ENCODE measurements at regions not wholly inside any gene's neighbourhood (a gene's known extent, or its start where the extent isn't known, plus 50 kb on each side); places are given as distances from the start of the nearest gene placed in this dataset.
A peak's percentile ranks its signal among the peaks of the same experiment; 100 is the strongest.

GRCh38 chr10:21087476-21087875 is 190.4 kb upstream of the NEBL start:
- intact Hi-C loops (cut with DNase I), result loop anchor here in 1 of 2 donors (10.0 kb wide), 1 partner anchor 857 kb away; no protein-coding TSS in a partner anchor
- 82 to 84% methylated on average over 4 of the region's 4 CpGs for WGBS, 2 donors

GRCh38 chr10:21084700-21085099 is 187.6 kb upstream of the NEBL start:
- no peak overlapping the region for H3K27ac ChIP-seq (ENCODE audit: low read depth in 1 of 2, low read length in 2 of 2)
- no peaks in the 10 kb centered on the region for H3K36me3 ChIP-seq (ENCODE audit: control insufficient read depth in 1 of 2, insufficient read depth in 2 of 2, low read length in 1 of 2)
- H3K27me3 ChIP-seq (ENCODE audit: control insufficient read depth in 1 of 2, insufficient read depth in 2 of 2, low read length in 1 of 2), result no peaks in the 10 kb centered on the region
- intact Hi-C loops (cut with DNase I), result loop anchor here in 1 of 2 donors (5.0 to 10.0 kb wide), 2 partner anchors 183 to 860 kb away; no protein-coding TSS in a partner anchor
- DNase-seq (no peak), ATAC-seq (ENCODE audit: low FRiP score) (no peak)
- H3K4me3 ChIP-seq (ENCODE audit: low read length in 2 of 2), result no peak overlapping the region
- H3K4me1 ChIP-seq (ENCODE audit: control insufficient read depth in 1 of 2, insufficient read depth in 2 of 2, low read length in 2 of 2), result no peaks in the 10 kb centered on the region
- WGBS, 2 donors, result 92 to 95% methylated on average over 5 of the region's 5 CpGs
- H3K9me3 ChIP-seq (ENCODE audit: control insufficient read depth, low read length), result no peaks in the 10 kb centered on the region

More at GRCh38 chr10:21087476-21087875, 190.4 kb upstream of the NEBL start:
- Histone ChIP-seq H3K36me3 (ENCODE audit: control insufficient read depth in 1 of 2, insufficient read depth in 2 of 2, low read length in 1 of 2) (no peaks in the 10 kb centered on the region), H3K27ac (ENCODE audit: low read depth in 1 of 2, low read length in 2 of 2) (no peak overlapping the region), H3K27me3 (ENCODE audit: control insufficient read depth in 1 of 2, insufficient read depth in 2 of 2, low read length in 1 of 2) (no peaks in the 10 kb centered on the region), H3K4me1 (ENCODE audit: control insufficient read depth in 1 of 2, insufficient read depth in 2 of 2, low read length in 2 of 2) (no peaks in the 10 kb centered on the region), H3K9me3 (ENCODE audit: control insufficient read depth, low read length) (no peaks in the 10 kb centered on the region), H3K4me3 (ENCODE audit: low read length in 2 of 2) (no peak overlapping the region)
- ATAC-seq (ENCODE audit: low FRiP score), result no peak
- no peak for DNase-seq

GRCh38 chr10:21083861-21084260 is 186.8 kb upstream of the NEBL start:
- intact Hi-C loops (cut with DNase I), result loop anchor here in 1 of 2 donors (5.0 to 10.0 kb wide), 2 partner anchors 183 to 861 kb away; no protein-coding TSS in a partner anchor
- DNase-seq (no peak), ATAC-seq (ENCODE audit: low FRiP score) (no peak)
- H3K27me3 ChIP-seq (ENCODE audit: control insufficient read depth in 1 of 2, insufficient read depth in 2 of 2, low read length in 1 of 2), result no peaks in the 10 kb centered on the region
- H3K27ac ChIP-seq (ENCODE audit: low read depth in 1 of 2, low read length in 2 of 2), result no peak overlapping the region
- H3K4me3 ChIP-seq (ENCODE audit: low read length in 2 of 2), result no peak overlapping the region
- 81 to 87% methylated on average over 3 of the region's 3 CpGs for WGBS, 2 donors
- H3K36me3 ChIP-seq (ENCODE audit: control insufficient read depth in 1 of 2, insufficient read depth in 2 of 2, low read length in 1 of 2), result no peaks in the 10 kb centered on the region
- H3K9me3 ChIP-seq (ENCODE audit: control insufficient read depth, low read length), result no peaks in the 10 kb centered on the region
- no peaks in the 10 kb centered on the region for H3K4me1 ChIP-seq (ENCODE audit: control insufficient read depth in 1 of 2, insufficient read depth in 2 of 2, low read length in 2 of 2)

GRCh38 chr10:21082206-21082605 is 185.1 kb upstream of the NEBL start:
- Histone ChIP-seq H3K4me1 (ENCODE audit: control insufficient read depth in 1 of 2, insufficient read depth in 2 of 2, low read length in 2 of 2) (no peaks in the 10 kb centered on the region), H3K9me3 (ENCODE audit: control insufficient read depth, low read length) (no peaks in the 10 kb centered on the region), H3K27ac (ENCODE audit: low read depth in 1 of 2, low read length in 2 of 2) (no peak overlapping the region), H3K27me3 (ENCODE audit: control insufficient read depth in 1 of 2, insufficient read depth in 2 of 2, low read length in 1 of 2) (no peaks in the 10 kb centered on the region), H3K4me3 (ENCODE audit: low read length in 2 of 2) (no peak overlapping the region), H3K36me3 (ENCODE audit: control insufficient read depth in 1 of 2, insufficient read depth in 2 of 2, low read length in 1 of 2) (no peaks in the 10 kb centered on the region)
- intact Hi-C loops (cut with DNase I), result loop anchor here in 1 of 2 donors (5.0 to 10.0 kb wide), 2 partner anchors 185 to 863 kb away; no protein-coding TSS in a partner anchor
- DNase-seq, result no peak
- ATAC-seq (ENCODE audit: low FRiP score), result no peak

GRCh38 chr10:21080261-21080660 is 183.2 kb upstream of the NEBL start:
- Histone ChIP-seq H3K27me3 (ENCODE audit: control insufficient read depth in 1 of 2, insufficient read depth in 2 of 2, low read length in 1 of 2) (no peaks in the 10 kb centered on the region), H3K27ac (ENCODE audit: low read depth in 1 of 2, low read length in 2 of 2) (no peak overlapping the region), H3K9me3 (ENCODE audit: control insufficient read depth, low read length) (no peaks in the 10 kb centered on the region), H3K4me1 (ENCODE audit: control insufficient read depth in 1 of 2, insufficient read depth in 2 of 2, low read length in 2 of 2) (no peaks in the 10 kb centered on the region), H3K4me3 (ENCODE audit: low read length in 2 of 2) (no peak overlapping the region), H3K36me3 (ENCODE audit: control insufficient read depth in 1 of 2, insufficient read depth in 2 of 2, low read length in 1 of 2) (no peaks in the 10 kb centered on the region)
- WGBS, 2 donors, result 11 to 23% methylated on average over 2 of the region's 2 CpGs
- no peak for ATAC-seq (ENCODE audit: low FRiP score)
- DNase-seq, result no peak
- intact Hi-C loops (cut with DNase I), result loop anchor here in 1 of 2 donors (5.0 to 10.0 kb wide), 2 partner anchors 187 to 865 kb away; no protein-coding TSS in a partner anchor

- Histone ChIP-seq H3K27ac (ENCODE audit: low read depth in 1 of 2, low read length in 2 of 2) (no peak overlapping the region), H3K9me3 (ENCODE audit: control insufficient read depth, low read length) (no peaks in the 10 kb centered on the region), H3K27me3 (ENCODE audit: control insufficient read depth in 1 of 2, insufficient read depth in 2 of 2, low read length in 1 of 2) (no peaks in the 10 kb centered on the region), H3K36me3 (ENCODE audit: control insufficient read depth in 1 of 2, insufficient read depth in 2 of 2, low read length in 1 of 2) (no peaks in the 10 kb centered on the region), H3K4me1 (ENCODE audit: control insufficient read depth in 1 of 2, insufficient read depth in 2 of 2, low read length in 2 of 2) (no peaks in the 10 kb centered on the region), H3K4me3 (ENCODE audit: low read length in 2 of 2) (no peak overlapping the region)
- ATAC-seq (ENCODE audit: low FRiP score) (no peak), DNase-seq (no peak)
- intact Hi-C loops (cut with DNase I), result loop anchor here in 1 of 2 donors (5.0 kb wide), 1 partner anchor 1908 kb away; no protein-coding TSS in a partner anchor
Observed at GRCh38 chr10:21079330-21079658, 182.2 kb upstream of the NEBL start.

GRCh38 chr10:21078410-21079329 is 181.6 kb upstream of the NEBL start:
- 44 to 48% methylated on average over 6 of the region's 6 CpGs for WGBS, 2 donors
- Histone ChIP-seq H3K27ac (ENCODE audit: low read depth in 1 of 2, low read length in 2 of 2) (no peak overlapping the region), H3K36me3 (ENCODE audit: control insufficient read depth in 1 of 2, insufficient read depth in 2 of 2, low read length in 1 of 2) (no peaks in the 10 kb centered on the region), H3K9me3 (ENCODE audit: control insufficient read depth, low read length) (no peaks in the 10 kb centered on the region), H3K27me3 (ENCODE audit: control insufficient read depth in 1 of 2, insufficient read depth in 2 of 2, low read length in 1 of 2) (no peaks in the 10 kb centered on the region), H3K4me1 (ENCODE audit: control insufficient read depth in 1 of 2, insufficient read depth in 2 of 2, low read length in 2 of 2) (no peaks in the 10 kb centered on the region), H3K4me3 (ENCODE audit: low read length in 2 of 2) (no peak overlapping the region)
- intact Hi-C loops (cut with DNase I), result loop anchor here in 1 of 2 donors (5.0 kb wide), 1 partner anchor 1909 kb away; no protein-coding TSS in a partner anchor
- ATAC-seq (ENCODE audit: low FRiP score), result peak; percentile 74
- DNase-seq, result peak in 1 of 2 donors; percentile 54

- intact Hi-C loops (cut with DNase I), result loop anchor here in 1 of 2 donors (5.0 kb wide), 1 partner anchor 1910 kb away; no protein-coding TSS in a partner anchor
- DNase-seq, result no peak
- 46 to 61% methylated on average over 5 of the region's 5 CpGs for WGBS, 2 donors
- no peak for ATAC-seq (ENCODE audit: low FRiP score)
- H3K27me3 ChIP-seq (ENCODE audit: control insufficient read depth in 1 of 2, insufficient read depth in 2 of 2, low read length in 1 of 2), result no peaks in the 10 kb centered on the region
- H3K36me3 ChIP-seq (ENCODE audit: control insufficient read depth in 1 of 2, insufficient read depth in 2 of 2, low read length in 1 of 2), result no peaks in the 10 kb centered on the region
- no peak overlapping the region for H3K27ac ChIP-seq (ENCODE audit: low read depth in 1 of 2, low read length in 2 of 2)
- no peaks in the 10 kb centered on the region for H3K9me3 ChIP-seq (ENCODE audit: control insufficient read depth, low read length)
- H3K4me3 ChIP-seq (ENCODE audit: low read length in 2 of 2), result no peak overlapping the region
- no peaks in the 10 kb centered on the region for H3K4me1 ChIP-seq (ENCODE audit: control insufficient read depth in 1 of 2, insufficient read depth in 2 of 2, low read length in 2 of 2)
Observed at GRCh38 chr10:21077681-21078080, 180.6 kb upstream of the NEBL start.
